Type B pancreatic cell (in vitro differentiated cells): ENCODE measurements at regions not wholly inside any gene's neighbourhood (a gene's known extent, or its start where the extent isn't known, plus 50 kb on each side); places are given as distances from the start of the nearest gene placed in this dataset.

Experiments
- DNase-seq: peaks from one replicate; pipeline ENCODE4 v3.0.0; 2021; ENCODE audit warnings: mixed read lengths; ENCODE audit not compliant: unreplicated experiment; ENCODE audit errors: extremely low spot score
- H3K27ac Mint-ChIP-seq: 2 replicates; pipeline ENCODE4 v1.8.0; 2021; ENCODE audit warnings: mild to moderate bottlenecking, mixed read lengths
- H3K27me3 Mint-ChIP-seq: 2 replicates; pipeline ENCODE4 v1.8.0; 2021; ENCODE audit warnings: mixed read lengths
- H3K36me3 Mint-ChIP-seq: 2 replicates; pipeline ENCODE4 v1.8.0; 2021; ENCODE audit warnings: mixed read lengths
- H3K4me1 Mint-ChIP-seq: one replicate; pipeline ENCODE4 v1.8.0; 2021; ENCODE audit warnings: mixed read lengths; ENCODE audit not compliant: unreplicated experiment
- H3K4me3 Mint-ChIP-seq: 2 replicates; pipeline ENCODE4 v1.8.0; 2021; ENCODE audit warnings: mild to moderate bottlenecking, mixed read lengths
- H3K9me3 Mint-ChIP-seq: 2 replicates; pipeline ENCODE4 v1.8.0; 2021; ENCODE audit warnings: mixed read lengths
- TF ChIP-seq, protein P1 (sequence below): fragments of 200-600 bp; sonication (generic); conservative IDR thresholded peaks from 2 replicates; pipeline ENCODE4 v1.5.0; 2021; ENCODE audit warnings: antibody characterized with exemption, mild to moderate bottlenecking

DNA sequence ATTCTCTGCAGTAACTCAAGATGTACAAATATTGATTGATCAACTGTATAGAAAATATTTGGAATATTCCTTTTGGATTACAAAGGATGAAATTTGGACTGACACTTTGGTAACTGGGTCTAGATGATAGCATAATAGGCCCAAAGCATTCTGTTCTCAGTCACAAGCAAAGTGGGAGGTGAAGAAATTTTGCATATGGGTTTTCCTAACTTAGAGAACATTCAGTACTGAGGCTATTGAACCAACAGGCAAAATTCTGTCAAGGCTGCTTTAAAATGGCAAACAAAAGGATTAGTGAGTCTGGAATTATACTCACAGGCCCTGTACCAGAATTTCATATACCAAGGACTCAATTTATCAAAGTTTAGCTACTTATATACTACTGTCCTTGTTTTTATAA lies 1020.6 kb downstream of the TLE4 start:
- H3K9me3 Mint-ChIP-seq = no peaks in the 10 kb centered on the region
- H3K4me1 Mint-ChIP-seq = no peaks in the 10 kb centered on the region
- DNase-seq = no peak
- no peak overlapping the region for H3K27ac Mint-ChIP-seq
- H3K36me3 Mint-ChIP-seq = no peaks in the 10 kb centered on the region
- no peaks in the 10 kb centered on the region for H3K27me3 Mint-ChIP-seq
- no peak overlapping the region for H3K4me3 Mint-ChIP-seq
- TF ChIP-seq, protein P1, sequence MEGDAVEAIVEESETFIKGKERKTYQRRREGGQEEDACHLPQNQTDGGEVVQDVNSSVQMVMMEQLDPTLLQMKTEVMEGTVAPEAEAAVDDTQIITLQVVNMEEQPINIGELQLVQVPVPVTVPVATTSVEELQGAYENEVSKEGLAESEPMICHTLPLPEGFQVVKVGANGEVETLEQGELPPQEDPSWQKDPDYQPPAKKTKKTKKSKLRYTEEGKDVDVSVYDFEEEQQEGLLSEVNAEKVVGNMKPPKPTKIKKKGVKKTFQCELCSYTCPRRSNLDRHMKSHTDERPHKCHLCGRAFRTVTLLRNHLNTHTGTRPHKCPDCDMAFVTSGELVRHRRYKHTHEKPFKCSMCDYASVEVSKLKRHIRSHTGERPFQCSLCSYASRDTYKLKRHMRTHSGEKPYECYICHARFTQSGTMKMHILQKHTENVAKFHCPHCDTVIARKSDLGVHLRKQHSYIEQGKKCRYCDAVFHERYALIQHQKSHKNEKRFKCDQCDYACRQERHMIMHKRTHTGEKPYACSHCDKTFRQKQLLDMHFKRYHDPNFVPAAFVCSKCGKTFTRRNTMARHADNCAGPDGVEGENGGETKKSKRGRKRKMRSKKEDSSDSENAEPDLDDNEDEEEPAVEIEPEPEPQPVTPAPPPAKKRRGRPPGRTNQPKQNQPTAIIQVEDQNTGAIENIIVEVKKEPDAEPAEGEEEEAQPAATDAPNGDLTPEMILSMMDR = no peak

DNA sequence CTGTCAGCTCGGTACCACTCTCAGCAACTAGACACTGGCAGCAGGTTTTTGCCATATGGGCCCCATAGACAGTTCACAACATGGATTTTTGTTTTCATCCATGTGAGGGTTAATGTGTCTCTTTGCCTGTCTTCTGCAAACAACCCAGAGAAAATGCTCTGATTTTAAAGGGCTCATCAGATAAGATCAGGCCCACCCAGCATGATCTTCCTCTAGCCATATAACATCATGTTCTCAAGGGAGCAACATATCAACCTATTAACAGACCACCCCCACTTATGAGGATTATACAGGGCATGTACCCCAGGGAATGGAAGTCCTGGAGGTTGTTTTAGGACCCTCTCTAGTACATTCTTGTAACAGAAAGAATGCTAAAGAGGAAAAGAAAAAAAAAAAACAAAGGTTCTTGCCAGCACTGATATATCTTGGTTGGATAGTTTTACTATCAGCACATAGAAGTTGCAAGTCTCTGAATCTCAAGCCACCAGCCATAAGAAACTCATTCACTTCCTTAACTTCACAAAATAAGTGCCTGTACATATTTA lies 1015.1 kb downstream of the TLE4 start:
- H3K4me3 Mint-ChIP-seq = no peak overlapping the region
- no peak for DNase-seq
- peaks cover 9% of the 10 kb centered on the region for H3K4me1 Mint-ChIP-seq
- H3K27me3 Mint-ChIP-seq = peaks cover 4% of the 10 kb centered on the region
- TF ChIP-seq, protein P1 = no peak
- no peaks in the 10 kb centered on the region for H3K36me3 Mint-ChIP-seq
- H3K27ac Mint-ChIP-seq = no peak overlapping the region
- H3K9me3 Mint-ChIP-seq = no peaks in the 10 kb centered on the region

DNA sequence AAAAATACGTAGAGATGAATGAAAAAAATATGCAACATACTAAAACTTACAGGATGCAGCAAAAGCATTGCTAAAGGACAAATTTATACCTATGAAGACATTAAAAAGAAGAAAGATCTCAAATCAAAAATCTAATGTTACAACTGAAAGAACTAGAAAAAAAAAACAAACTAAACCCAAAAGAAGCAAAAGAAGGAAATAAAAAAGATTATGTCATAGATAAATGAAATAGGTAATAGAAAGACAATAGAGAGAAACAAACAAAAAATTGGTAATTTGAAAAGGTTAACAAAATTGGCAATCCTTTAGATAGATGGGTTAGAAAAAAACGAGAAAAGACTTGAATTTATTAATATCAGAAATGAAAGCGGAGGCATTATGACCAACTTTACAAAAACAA lies 1000.2 kb downstream of the TLE4 start:
- TF ChIP-seq, protein P1 = no peak
- Mint-ChIP-seq H3K4me3 (no peak overlapping the region), H3K36me3 (no peaks in the 10 kb centered on the region), H3K27ac (no peak overlapping the region), H3K27me3 (no peaks in the 10 kb centered on the region), H3K9me3 (peaks cover 41% of the 10 kb centered on the region), H3K4me1 (no peaks in the 10 kb centered on the region)
- DNase-seq = no peak

DNA sequence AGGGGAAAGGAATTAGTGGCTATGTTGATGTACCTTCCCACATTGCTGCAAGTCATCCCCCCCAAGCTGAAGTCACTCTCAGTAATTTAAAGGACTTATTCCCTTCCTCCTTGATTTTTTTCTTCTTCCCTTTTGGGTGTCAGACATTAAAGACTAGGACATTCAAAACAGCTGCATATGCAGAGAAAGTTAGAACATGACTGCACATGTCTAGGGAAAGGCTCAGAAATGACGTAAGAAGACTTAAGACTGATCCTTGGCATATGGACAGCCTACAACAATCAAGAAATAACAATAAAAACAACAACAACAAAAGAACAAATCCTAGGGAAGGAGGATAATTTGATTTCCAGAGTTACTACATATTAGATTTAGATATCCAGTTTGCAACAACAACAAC lies 997.5 kb downstream of the TLE4 start:
- Mint-ChIP-seq H3K4me3 (no peak overlapping the region), H3K27ac (no peak overlapping the region), H3K4me1 (no peaks in the 10 kb centered on the region), H3K27me3 (no peaks in the 10 kb centered on the region), H3K9me3 (peaks cover 33% of the 10 kb centered on the region), H3K36me3 (no peaks in the 10 kb centered on the region)
- TF ChIP-seq, protein P1 = no peak
- no peak for DNase-seq

DNA sequence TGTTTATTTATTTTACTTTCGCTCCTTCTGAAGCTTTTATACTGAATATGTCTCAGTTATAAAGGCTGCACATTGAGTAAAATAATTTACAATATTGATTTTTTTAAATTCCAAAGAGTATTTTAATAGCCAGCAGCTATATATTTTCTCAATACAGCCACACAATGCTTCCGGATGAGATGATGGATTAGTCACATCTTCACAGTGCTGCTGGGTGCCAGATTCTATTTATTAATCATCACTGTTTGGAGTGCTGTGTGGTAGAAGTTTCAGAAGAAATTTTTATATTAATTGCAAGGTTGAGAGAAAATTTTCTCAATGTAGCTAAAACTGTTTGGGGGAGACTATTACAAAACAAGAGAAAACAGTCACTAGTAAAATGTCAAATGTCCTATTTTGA lies 989.8 kb downstream of the TLE4 start:
- Mint-ChIP-seq H3K27ac (no peak overlapping the region), H3K36me3 (no peaks in the 10 kb centered on the region), H3K9me3 (peaks cover 6% of the 10 kb centered on the region), H3K4me1 (no peaks in the 10 kb centered on the region), H3K27me3 (peaks cover 3% of the 10 kb centered on the region), H3K4me3 (no peak overlapping the region)
- DNase-seq = no peak
- TF ChIP-seq, protein P1 = no peak

DNA sequence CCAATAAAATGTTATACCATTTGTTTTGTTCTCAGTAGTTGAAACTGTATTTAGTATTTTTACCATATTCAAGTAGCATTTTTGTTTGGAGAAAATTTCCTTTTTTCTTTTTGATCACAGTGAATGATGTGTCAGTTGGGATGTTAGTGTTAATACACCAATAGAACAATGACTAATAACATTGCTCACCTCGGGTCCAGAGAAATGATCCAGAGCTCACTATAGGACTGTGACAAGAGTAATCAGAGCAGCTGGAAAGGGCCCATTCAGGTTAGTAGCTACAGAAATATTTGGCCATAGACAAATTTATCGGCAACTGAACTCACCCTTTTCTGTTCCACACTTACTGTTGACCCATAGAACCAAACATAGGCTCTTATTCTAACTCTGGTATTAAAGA lies 989.2 kb downstream of the TLE4 start:
- Mint-ChIP-seq H3K27me3 (peaks cover 3% of the 10 kb centered on the region), H3K36me3 (no peaks in the 10 kb centered on the region), H3K9me3 (peaks cover 6% of the 10 kb centered on the region), H3K4me3 (no peak overlapping the region), H3K27ac (no peak overlapping the region), H3K4me1 (no peaks in the 10 kb centered on the region)
- TF ChIP-seq, protein P1 = no peak
- no peak for DNase-seq
